Loucy (cell line): ENCODE measurements at regions not wholly inside any gene's neighbourhood (a gene's known extent, or its start where the extent isn't known, plus 50 kb on each side); places are given as distances from the start of the nearest gene placed in this dataset.
"Not testable (repeated sequence)": the region's sequence is repeated elsewhere in the genome, so short reads cannot be mapped to it uniquely, and the experiment has no call there.

Experiments used
- H2AFZ ChIP-seq: fragments of 200-600 bp; sonication (generic); 2 replicates; pipeline ENCODE4 v1.6.0; 2016; ENCODE audit warnings: antibody characterized with exemption, mild to moderate bottlenecking, low read length, moderate library complexity
- H3F3A ChIP-seq: fragments of 200-600 bp; 2 replicates; pipeline ENCODE4 v1.6.0; 2016; ENCODE audit warnings: antibody characterized with exemption, low read depth, mild to moderate bottlenecking
- H3K27me3 ChIP-seq: fragments of 200-600 bp; sonication (generic); 2 replicates; pipeline ENCODE4 v1.6.1; 2014; ENCODE audit warnings: low read length, mild to moderate bottlenecking; ENCODE audit not compliant: insufficient read depth, poor library complexity, severe bottlenecking
- H3K36me3 ChIP-seq: fragments of 200-600 bp; sonication (generic); 2 replicates; pipeline ENCODE4 v1.6.1; 2016; ENCODE audit warnings: low read length; ENCODE audit not compliant: insufficient read depth
- H3K4me1 ChIP-seq: fragments of 200-600 bp; sonication (generic); 2 replicates; pipeline ENCODE4 v1.5.1; 2014; ENCODE audit warnings: low read length, mild to moderate bottlenecking; ENCODE audit not compliant: insufficient read depth, poor library complexity, severe bottlenecking
- H3K4me2 ChIP-seq: fragments of 200-600 bp; sonication (generic); 2 replicates; pipeline ENCODE4 v1.6.0; 2014; ENCODE audit warnings: antibody characterized with exemption, low read length, low read depth, mild to moderate bottlenecking; ENCODE audit not compliant: poor library complexity, severe bottlenecking
- H3K4me3 ChIP-seq: fragments of 200-600 bp; sonication (generic); 2 replicates; pipeline ENCODE4 v1.5.1; 2014; ENCODE audit warnings: low read length, mild to moderate bottlenecking, mixed read lengths; ENCODE audit not compliant: poor library complexity, severe bottlenecking
- H3K79me2 ChIP-seq: fragments of 200-600 bp; sonication (generic); 2 replicates; pipeline ENCODE4 v1.6.1; 2014; ENCODE audit warnings: low read length; ENCODE audit not compliant: insufficient read depth
- H3K9ac ChIP-seq: fragments of 200-600 bp; sonication (generic); 2 replicates; pipeline ENCODE4 v1.6.0; 2014; ENCODE audit warnings: mild to moderate bottlenecking, low read depth, low read length, moderate library complexity; ENCODE audit not compliant: poor library complexity, severe bottlenecking
- H3K9me2 ChIP-seq: fragments of 200-600 bp; sonication (generic); replicated peaks from 2 replicates; pipeline ENCODE4 v1.6.1; 2016; ENCODE audit warnings: low read depth, low read length, mixed read lengths
- H3K9me3 ChIP-seq: fragments of 200-600 bp; sonication (generic); 2 replicates; pipeline ENCODE4 v1.6.1; 2014; ENCODE audit warnings: mild to moderate bottlenecking, antibody characterized with exemption, low read length, low read depth; ENCODE audit not compliant: insufficient read depth
- H4K20me1 ChIP-seq: fragments of 200-600 bp; sonication (generic); 2 replicates; pipeline ENCODE4 v1.6.0; 2014; ENCODE audit warnings: antibody characterized with exemption, low read length, mild to moderate bottlenecking; ENCODE audit not compliant: insufficient read depth, poor library complexity, severe bottlenecking
- EZH2phosphoT487 ChIP-seq: fragments of 200-600 bp; IDR thresholded peaks from 2 replicates; pipeline ENCODE4 v1.6.1; 2018; ENCODE audit warnings: antibody characterized with exemption, mild to moderate bottlenecking, moderate library complexity, borderline replicate concordance
- TF ChIP-seq, protein P1 (sequence below): fragments of 200-600 bp; sonication (generic); conservative IDR thresholded peaks from 2 replicates; pipeline ENCODE4 v1.5.1; 2014; ENCODE audit warnings: mild to moderate bottlenecking, antibody characterized with exemption, low read length

DNA sequence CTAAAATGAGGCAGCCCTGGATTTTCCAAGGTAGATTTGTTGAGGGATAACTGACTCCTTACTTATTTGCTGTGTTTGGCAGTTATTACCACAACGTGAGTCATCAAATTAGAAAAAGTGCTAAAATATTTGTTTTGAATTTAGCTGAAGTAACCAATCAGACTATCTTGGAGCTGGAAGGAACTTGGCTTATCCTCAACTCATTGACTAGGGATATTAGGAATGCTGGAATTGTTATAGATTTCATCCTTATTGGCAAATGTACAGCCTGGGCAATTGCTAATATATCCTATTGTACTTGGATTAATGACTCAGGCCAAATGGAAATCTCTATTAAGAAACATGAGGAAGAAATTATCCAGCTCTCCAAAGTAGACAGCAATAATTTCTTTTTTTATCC lies 1189.0 kb upstream of the LRRN3 start:
- Histone ChIP-seq H3K9ac (no peak overlapping the region), H3K4me2 (no peak overlapping the region), H3K4me1 (no peaks in the 10 kb centered on the region), H2AFZ (no peak overlapping the region), H3K36me3 (no peaks in the 10 kb centered on the region), H3K9me3 (no peaks in the 10 kb centered on the region; the same call in 1 of the 2 replicates), H3K9me2 (no peaks in the 10 kb centered on the region), H3F3A (no peaks in the 10 kb centered on the region), H3K4me3 (no peak overlapping the region), H4K20me1 (no peaks in the 10 kb centered on the region), H3K79me2 (no peaks in the 10 kb centered on the region), H3K27me3 (no peaks in the 10 kb centered on the region)
- TF ChIP-seq EZH2phosphoT487, result no peak
- TF ChIP-seq, protein P1, sequence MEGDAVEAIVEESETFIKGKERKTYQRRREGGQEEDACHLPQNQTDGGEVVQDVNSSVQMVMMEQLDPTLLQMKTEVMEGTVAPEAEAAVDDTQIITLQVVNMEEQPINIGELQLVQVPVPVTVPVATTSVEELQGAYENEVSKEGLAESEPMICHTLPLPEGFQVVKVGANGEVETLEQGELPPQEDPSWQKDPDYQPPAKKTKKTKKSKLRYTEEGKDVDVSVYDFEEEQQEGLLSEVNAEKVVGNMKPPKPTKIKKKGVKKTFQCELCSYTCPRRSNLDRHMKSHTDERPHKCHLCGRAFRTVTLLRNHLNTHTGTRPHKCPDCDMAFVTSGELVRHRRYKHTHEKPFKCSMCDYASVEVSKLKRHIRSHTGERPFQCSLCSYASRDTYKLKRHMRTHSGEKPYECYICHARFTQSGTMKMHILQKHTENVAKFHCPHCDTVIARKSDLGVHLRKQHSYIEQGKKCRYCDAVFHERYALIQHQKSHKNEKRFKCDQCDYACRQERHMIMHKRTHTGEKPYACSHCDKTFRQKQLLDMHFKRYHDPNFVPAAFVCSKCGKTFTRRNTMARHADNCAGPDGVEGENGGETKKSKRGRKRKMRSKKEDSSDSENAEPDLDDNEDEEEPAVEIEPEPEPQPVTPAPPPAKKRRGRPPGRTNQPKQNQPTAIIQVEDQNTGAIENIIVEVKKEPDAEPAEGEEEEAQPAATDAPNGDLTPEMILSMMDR, result no peak

DNA sequence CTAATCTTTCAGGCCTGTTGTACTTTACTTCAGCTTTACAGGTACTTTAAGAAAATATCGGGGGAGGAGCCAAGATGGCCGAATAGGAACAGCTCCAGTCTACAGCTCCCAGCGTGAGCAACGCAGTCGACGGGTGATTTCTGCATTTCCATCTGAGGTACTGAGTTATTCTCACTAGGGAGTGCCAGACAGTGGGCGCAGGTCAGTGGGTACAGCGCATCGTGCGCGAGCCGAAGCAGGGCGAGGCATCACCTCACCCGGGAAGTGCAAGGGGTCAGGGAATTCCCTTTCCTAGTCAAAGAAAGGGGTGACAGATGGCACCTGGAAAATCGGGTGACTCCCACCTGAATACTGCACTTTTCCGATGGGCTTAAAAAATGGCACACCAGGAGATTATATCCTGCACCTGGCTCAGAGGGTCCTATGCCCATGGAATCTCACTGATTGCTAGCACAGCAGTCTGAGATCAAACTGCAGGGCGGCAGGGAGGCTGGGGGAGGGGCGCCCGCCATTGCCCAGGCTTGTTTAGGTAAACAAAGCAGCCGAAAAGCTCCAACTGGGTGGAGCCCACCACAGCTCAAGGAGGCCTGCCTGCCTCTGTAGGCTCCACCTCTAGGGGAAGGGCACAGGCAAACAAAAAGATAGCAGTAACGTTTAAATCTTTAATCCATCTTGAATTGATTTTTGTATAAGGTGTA lies 1185.4 kb upstream of the LRRN3 start:
- not testable (repeated sequence) for H3K9me2 ChIP-seq, H3F3A ChIP-seq, H3K9me3 ChIP-seq, H4K20me1 ChIP-seq, H2AFZ ChIP-seq, H3K27me3 ChIP-seq, H3K9ac ChIP-seq, H3K4me2 ChIP-seq, H3K79me2 ChIP-seq, H3K36me3 ChIP-seq, H3K4me1 ChIP-seq, H3K4me3 ChIP-seq

- TF ChIP-seq, protein P1, result no peak
- no peaks in the 10 kb centered on the region for H3F3A ChIP-seq
- no peak overlapping the region for H3K4me3 ChIP-seq
- no peaks in the 10 kb centered on the region for H3K9me2 ChIP-seq
- no peaks in the 10 kb centered on the region for H3K9me3 ChIP-seq
- H4K20me1 ChIP-seq, result no peaks in the 10 kb centered on the region
- H3K9ac ChIP-seq, result no peak overlapping the region
- H3K36me3 ChIP-seq, result no peaks in the 10 kb centered on the region
- no peaks in the 10 kb centered on the region for H3K27me3 ChIP-seq
- no peak overlapping the region for H3K4me2 ChIP-seq
- H2AFZ ChIP-seq, result no peak overlapping the region
- H3K79me2 ChIP-seq, result no peaks in the 10 kb centered on the region
- no peaks in the 10 kb centered on the region for H3K4me1 ChIP-seq
Observed at GRCh38 chr7:109915670-109916069, 1175.3 kb upstream of the LRRN3 start.

DNA sequence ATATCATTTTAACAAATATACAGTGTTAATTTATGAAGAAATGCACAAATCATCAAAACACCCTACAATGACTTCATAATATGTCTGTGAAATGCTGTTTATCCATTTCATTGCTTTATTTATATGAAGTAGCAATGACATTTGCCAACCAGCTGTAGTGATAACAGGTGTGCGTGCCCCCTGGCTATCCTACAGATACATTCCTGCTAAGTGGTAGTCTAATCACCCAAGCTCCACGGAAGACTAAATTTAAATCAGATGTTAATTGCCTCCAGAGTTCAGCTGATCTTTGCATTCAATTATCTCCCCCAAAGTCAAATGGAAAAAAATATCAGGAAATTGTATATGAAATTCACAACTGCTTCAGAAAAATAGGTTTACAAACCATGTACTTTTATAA lies 1164.2 kb upstream of the LRRN3 start:
- Histone ChIP-seq H3K36me3 (no peaks in the 10 kb centered on the region), H4K20me1 (no peaks in the 10 kb centered on the region), H3F3A (no peaks in the 10 kb centered on the region), H3K4me3 (no peak overlapping the region), H3K9me3 (no peaks in the 10 kb centered on the region), H3K79me2 (no peaks in the 10 kb centered on the region), H3K9ac (no peak overlapping the region), H3K9me2 (no peaks in the 10 kb centered on the region), H3K27me3 (no peaks in the 10 kb centered on the region), H3K4me2 (no peak overlapping the region), H3K4me1 (no peaks in the 10 kb centered on the region), H2AFZ (no peak overlapping the region)
- TF ChIP-seq EZH2phosphoT487, result no peak
- TF ChIP-seq, protein P1, result no peak
